Erythroblast (primary cell): ENCODE measurements at regions not wholly inside any gene's neighbourhood (a gene's known extent, or its start where the extent isn't known, plus 50 kb on each side); places are given as distances from the start of the nearest gene placed in this dataset.

ENCODE experiments used
- GATA1 ChIP-seq: IDR thresholded peaks from 2 replicates; pipeline ENCODE4 v1.6.1; 2011; ENCODE audit warnings: low read depth, mild to moderate bottlenecking, control low read depth, low read length, moderate library complexity
- POLR2A ChIP-seq: IDR thresholded peaks from 2 replicates; pipeline ENCODE4 v1.6.1; 2011; ENCODE audit warnings: mild to moderate bottlenecking, low read length

GRCh38 chr12:126569706-126570105, 1504.5 kb downstream of the AACS start:
- no peak for TF ChIP-seq POLR2A
- no peak for TF ChIP-seq GATA1
